Lung (tissue), 11 donors: ENCODE measurements at regions not wholly inside any gene's neighbourhood (a gene's known extent, or its start where the extent isn't known, plus 50 kb on each side); places are given as distances from the start of the nearest gene placed in this dataset.

Source experiments
- ATAC-seq: fragments of 200-7000 bp; cut with Tn5 transposase; one replicate; pipeline ENCODE4 v1.9.1; 2020; ENCODE audit warnings: moderate number of reproducible peaks; ENCODE audit not compliant: insufficient read depth, low FRiP score
- DNase-seq, 3 donors: peaks; one replicate each; pipeline ENCODE4 v3.0.0-alpha.2; 2013 to 2017
- H3K27ac ChIP-seq, 2 donors: one replicate each; pipeline ENCODE4 v1.5.1; 2013; ENCODE audit warnings: mild to moderate bottlenecking in 2 of 2, moderate library complexity in 2 of 2, control low read depth in 1 of 2, inconsistent platforms in 1 of 2, low read depth in 1 of 2, low read length in 1 of 2
- H3K27me3 ChIP-seq, 3 donors: one replicate each; pipeline ENCODE4 v1.5.1; 2013; ENCODE audit warnings: low read length in 2 of 3; ENCODE audit not compliant: control insufficient read depth in 3 of 3, insufficient read depth in 3 of 3
- H3K36me3 ChIP-seq, 4 donors: one replicate each; pipeline ENCODE4 v1.5.1; 2013; ENCODE audit warnings: low read length in 4 of 4, mild to moderate bottlenecking in 1 of 4, moderate library complexity in 1 of 4; ENCODE audit not compliant: control insufficient read depth in 4 of 4, insufficient read depth in 4 of 4
- H3K4me1 ChIP-seq, 5 donors: one replicate each; pipeline ENCODE4 v1.5.1; 2013; ENCODE audit warnings: low read length in 5 of 5, mild to moderate bottlenecking in 2 of 5, moderate library complexity in 1 of 5; ENCODE audit not compliant: control insufficient read depth in 5 of 5, insufficient read depth in 5 of 5
- H3K4me3 ChIP-seq: one replicate; pipeline ENCODE4 v1.5.1; 2013; ENCODE audit warnings: mild to moderate bottlenecking, control low read depth, moderate library complexity
- H3K9ac ChIP-seq, 2 donors: one replicate each; pipeline ENCODE4 v1.5.1; 2013; ENCODE audit warnings: low read length in 2 of 2, control low read depth in 1 of 2; ENCODE audit not compliant: insufficient read depth in 1 of 2
- H3K9me3 ChIP-seq, 4 donors: one replicate each; pipeline ENCODE4 v1.5.1; 2013; ENCODE audit warnings: low read length in 3 of 4, mild to moderate bottlenecking in 1 of 4, moderate library complexity in 1 of 4; ENCODE audit not compliant: control insufficient read depth in 4 of 4, insufficient read depth in 3 of 4
- CTCF ChIP-seq: IDR thresholded peaks from 2 replicates; pipeline ENCODE4 v1.5.1; 2012; ENCODE audit warnings: mild to moderate bottlenecking; ENCODE audit errors: control extremely low read depth, extremely low read depth
- WGBS, 2 donors: extraction: QIAGEN DNeasy Blood & Tissue Kit; methylation state at CpG; one replicate each; pipeline ENCODE4 v1.1.7; 2013; 5-methylcytosine and 5-hydroxymethylcytosine counted together
- donor health status: control.
- donor health status: control.
- donor health status: Bipolar disorder and iron deficiency.
- donor health status: healthy.
- donor health status: DM: yes; HTN: yes; CAD: no.

- ATAC-seq (no peak), DNase-seq (peak in 2 of 3 donors; percentile 6 to 30)
- no peak for TF ChIP-seq CTCF
- Histone ChIP-seq H3K9ac (no peak overlapping the region), H3K4me1 (peaks cover 0 to 3% (median 0%) of the 10 kb centered on the region in 5 donors), H3K27ac (no peak overlapping the region), H3K9me3 (peaks cover 0 to 2% (median 0%) of the 10 kb centered on the region in 4 donors), H3K36me3 (no peaks in the 10 kb centered on the region), H3K27me3 (peaks cover 0 to 6% (median 3%) of the 10 kb centered on the region in 3 donors), H3K4me3 (no peak overlapping the region)
- 83 to 86% methylated on average over 8 of the region's 8 CpGs for WGBS, 2 donors
Measured at GRCh38 chr11:116261606-116262005, 511.2 kb downstream of the BUD13 start.

GRCh38 chr11:116258821-116259220, 514.0 kb downstream of the BUD13 start:
- ATAC-seq (no peak), DNase-seq (no peak)
- Histone ChIP-seq H3K4me3 (no peak overlapping the region), H3K27ac (no peak overlapping the region), H3K9ac (no peak overlapping the region), H3K9me3 (no peaks in the 10 kb centered on the region), H3K27me3 (peaks cover 0 to 2% (median 0%) of the 10 kb centered on the region in 3 donors), H3K36me3 (no peaks in the 10 kb centered on the region), H3K4me1 (no peaks in the 10 kb centered on the region)
- TF ChIP-seq CTCF, result no peak
- WGBS, 2 donors, result 94 to 98% methylated on average over 3 of the region's 3 CpGs

GRCh38 chr11:116257883-116258282, 514.9 kb downstream of the BUD13 start:
- WGBS, 2 donors, result 69 to 78% methylated on average over 4 of the region's 4 CpGs
- Histone ChIP-seq H3K9me3 (no peaks in the 10 kb centered on the region), H3K4me3 (no peak overlapping the region), H3K27ac (no peak overlapping the region), H3K27me3 (peaks cover 0 to 2% (median 0%) of the 10 kb centered on the region in 3 donors), H3K9ac (no peak overlapping the region), H3K4me1 (no peaks in the 10 kb centered on the region), H3K36me3 (no peaks in the 10 kb centered on the region)
- ATAC-seq (no peak), DNase-seq (no peak)
- no peak for TF ChIP-seq CTCF

- DNase-seq (peak in 2 of 3 donors; percentile 25), ATAC-seq (peak; percentile 50)
- no peak overlapping the region for H3K4me3 ChIP-seq
- 0 to 7% methylated on average over 1 of the region's 1 CpG for WGBS, 2 donors
- no peak for TF ChIP-seq CTCF
- no peaks in the 10 kb centered on the region for H3K36me3 ChIP-seq
- H3K27ac ChIP-seq, result no peak overlapping the region
- H3K27me3 ChIP-seq, result peaks cover 0 to 2% (median 0%) of the 10 kb centered on the region in 3 donors
- no peaks in the 10 kb centered on the region for H3K9me3 ChIP-seq
- no peaks in the 10 kb centered on the region for H3K4me1 ChIP-seq
- H3K9ac ChIP-seq, result no peak overlapping the region
Measured at GRCh38 chr11:116257092-116257491, 515.7 kb downstream of the BUD13 start.
